WTC11 (cell line): ENCODE measurements at regions not wholly inside any gene's neighbourhood (a gene's known extent, or its start where the extent isn't known, plus 50 kb on each side); places are given as distances from the start of the nearest gene placed in this dataset.

ENCODE experiments used
- ATAC-seq: fragments of 200-7000 bp; cut with Tn5 transposase; 2 replicates; pipeline ENCODE4 v1.10.0; 2021; ENCODE audit warnings: mild to moderate bottlenecking, moderate library complexity
- CTCF ChIA-PET: fragments of 300-600 bp; sonication (Branson Sonifier 250); formaldehyde crosslinking; loops from one replicate; lab custom pipeline; 2021; ENCODE audit warnings: antibody characterized with exemption; lab: Charles Lee
- POLR2A ChIA-PET: fragments of 350-600 bp; sonication (Branson Sonifier 250); formaldehyde crosslinking; loops from one replicate; lab custom pipeline; 2021; ENCODE audit warnings: antibody characterized with exemption; lab: Charles Lee
- DNase-seq: peaks from one replicate; pipeline ENCODE4 v3.0.0; 2021; ENCODE audit warnings: low spot score
- H3K27ac Mint-ChIP-seq: 2 replicates; pipeline ENCODE4 v1.8.0; 2021; ENCODE audit warnings: mixed read lengths
- H3K27me3 Mint-ChIP-seq: 2 replicates; pipeline ENCODE4 v1.8.0; 2021; ENCODE audit warnings: low read depth, mild to moderate bottlenecking, moderate library complexity, mixed read lengths
- H3K36me3 Mint-ChIP-seq: 2 replicates; pipeline ENCODE4 v1.8.0; 2021; ENCODE audit warnings: mixed read lengths
- H3K4me1 Mint-ChIP-seq: 2 replicates; pipeline ENCODE4 v1.8.0; 2022; ENCODE audit warnings: mixed read lengths
- H3K4me3 Mint-ChIP-seq: 2 replicates; pipeline ENCODE4 v1.8.0; 2021; ENCODE audit warnings: mild to moderate bottlenecking, moderate library complexity, mixed read lengths
- H3K9me3 Mint-ChIP-seq: 2 replicates; pipeline ENCODE4 v1.8.0; 2021; ENCODE audit warnings: mixed read lengths
- CBFB ChIP-seq: sonication (generic); formaldehyde crosslinking; IDR thresholded peaks from 2 replicates; pipeline ENCODE4 v1.8.1; 2022; ENCODE audit warnings: mild to moderate bottlenecking, low read depth, missing genetic modification reagents
- E2F4 ChIP-seq: sonication (generic); formaldehyde crosslinking; IDR thresholded peaks from 2 replicates; pipeline ENCODE4 v1.8.1; 2022; ENCODE audit warnings: low read depth, mild to moderate bottlenecking, moderate library complexity, missing genetic modification reagents, borderline replicate concordance
- ESRRA ChIP-seq: sonication (generic); formaldehyde crosslinking; IDR thresholded peaks from 2 replicates; pipeline ENCODE4 v1.8.1; 2022; ENCODE audit warnings: mild to moderate bottlenecking, missing genetic modification reagents, borderline replicate concordance
- ETV6 ChIP-seq: sonication (generic); formaldehyde crosslinking; IDR thresholded peaks from 2 replicates; pipeline ENCODE4 v1.8.1; 2022; ENCODE audit warnings: mild to moderate bottlenecking, missing genetic modification reagents
- FOXJ3 ChIP-seq: sonication (generic); formaldehyde crosslinking; IDR thresholded peaks from 2 replicates; pipeline ENCODE4 v1.9.0; 2021; ENCODE audit warnings: missing genetic modification reagents, mild to moderate bottlenecking, borderline replicate concordance
- GABPB1 ChIP-seq: sonication (generic); formaldehyde crosslinking; IDR thresholded peaks from 2 replicates; pipeline ENCODE4 v1.8.1; 2023; ENCODE audit warnings: mild to moderate bottlenecking, missing genetic modification reagents
- GRHL2 ChIP-seq: fragments of 250-450 bp; sonication (Bioruptor Pico); IDR thresholded peaks from 2 replicates; pipeline ENCODE4 v1.8.0; 2022; ENCODE audit warnings: mild to moderate bottlenecking, moderate library complexity; ENCODE audit not compliant: insufficient replicate concordance, severe bottlenecking
- KAT7 ChIP-seq: sonication (generic); formaldehyde crosslinking; IDR thresholded peaks from 2 replicates; pipeline ENCODE4 v1.8.1; 2023; ENCODE audit warnings: missing genetic modification reagents, mild to moderate bottlenecking, borderline replicate concordance
- MLX ChIP-seq: sonication (generic); formaldehyde crosslinking; IDR thresholded peaks from 2 replicates; pipeline ENCODE4 v1.8.1; 2023; ENCODE audit warnings: mild to moderate bottlenecking, missing genetic modification reagents, moderate library complexity
- NFYB ChIP-seq: sonication (generic); formaldehyde crosslinking; conservative IDR thresholded peaks from 2 replicates; pipeline ENCODE4 v1.8.0; 2022; ENCODE audit warnings: low read depth, missing genetic modification reagents
- PRDM15 ChIP-seq: sonication (generic); formaldehyde crosslinking; IDR thresholded peaks from 2 replicates; pipeline ENCODE4 v1.8.0; 2022; ENCODE audit warnings: missing genetic modification reagents
- PRRX2 ChIP-seq: fragments of 250-450 bp; sonication (Bioruptor Pico); IDR thresholded peaks from 2 replicates; pipeline ENCODE4 v1.8.0; 2021; ENCODE audit warnings: mild to moderate bottlenecking
- SMAD3 ChIP-seq: sonication (generic); formaldehyde crosslinking; IDR thresholded peaks from 2 replicates; pipeline ENCODE4 v1.8.0; 2022; ENCODE audit warnings: missing genetic modification reagents, mild to moderate bottlenecking, borderline replicate concordance
- SOX15 ChIP-seq: fragments of 250-450 bp; sonication (Bioruptor Pico); IDR thresholded peaks from 2 replicates; pipeline ENCODE4 v1.9.0; 2021; ENCODE audit warnings: mild to moderate bottlenecking
- ZBTB21 ChIP-seq: sonication (generic); formaldehyde crosslinking; IDR thresholded peaks from 2 replicates; pipeline ENCODE4 v1.8.1; 2023; ENCODE audit warnings: mild to moderate bottlenecking, missing genetic modification reagents, borderline replicate concordance
- TF ChIP-seq, protein P1 (sequence below): sonication (generic); formaldehyde crosslinking; IDR thresholded peaks from 2 replicates; pipeline ENCODE4 v1.8.1; 2022; ENCODE audit warnings: mild to moderate bottlenecking, moderate library complexity, missing genetic modification reagents
- TF ChIP-seq, protein P2 (sequence below): fragments of 250-450 bp; sonication (Bioruptor Pico); IDR thresholded peaks from 2 replicates; pipeline ENCODE4 v2.1.2; 2022; ENCODE audit warnings: mild to moderate bottlenecking, moderate library complexity
- TF ChIP-seq, protein P3 (sequence below): sonication (generic); formaldehyde crosslinking; IDR thresholded peaks from 2 replicates; pipeline ENCODE4 v1.8.1; 2023; ENCODE audit warnings: mild to moderate bottlenecking, missing genetic modification reagents, borderline replicate concordance
- TF ChIP-seq, protein P4 (sequence below): fragments of 250-450 bp; sonication (Bioruptor Pico); IDR thresholded peaks from 2 replicates; pipeline ENCODE4 v1.9.0; 2021; ENCODE audit warnings: mild to moderate bottlenecking, borderline replicate concordance

GRCh38 chr12:92338671-92339070 is 193.0 kb upstream of the BTG1 start (continued):
- TF ChIP-seq, protein P1, sequence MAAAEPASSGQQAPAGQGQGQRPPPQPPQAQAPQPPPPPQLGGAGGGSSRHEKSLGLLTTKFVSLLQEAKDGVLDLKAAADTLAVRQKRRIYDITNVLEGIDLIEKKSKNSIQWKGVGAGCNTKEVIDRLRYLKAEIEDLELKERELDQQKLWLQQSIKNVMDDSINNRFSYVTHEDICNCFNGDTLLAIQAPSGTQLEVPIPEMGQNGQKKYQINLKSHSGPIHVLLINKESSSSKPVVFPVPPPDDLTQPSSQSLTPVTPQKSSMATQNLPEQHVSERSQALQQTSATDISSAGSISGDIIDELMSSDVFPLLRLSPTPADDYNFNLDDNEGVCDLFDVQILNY = no peak

- H3K36me3 Mint-ChIP-seq = no peaks in the 10 kb centered on the region
- ATAC-seq = no peak
- peaks cover 15% of the 10 kb centered on the region for H3K9me3 Mint-ChIP-seq
- ChIA-PET POLR2A (no interaction called here), CTCF (no interaction called here)
- no peaks in the 10 kb centered on the region for H3K27me3 Mint-ChIP-seq
- TF ChIP-seq, protein P2, sequence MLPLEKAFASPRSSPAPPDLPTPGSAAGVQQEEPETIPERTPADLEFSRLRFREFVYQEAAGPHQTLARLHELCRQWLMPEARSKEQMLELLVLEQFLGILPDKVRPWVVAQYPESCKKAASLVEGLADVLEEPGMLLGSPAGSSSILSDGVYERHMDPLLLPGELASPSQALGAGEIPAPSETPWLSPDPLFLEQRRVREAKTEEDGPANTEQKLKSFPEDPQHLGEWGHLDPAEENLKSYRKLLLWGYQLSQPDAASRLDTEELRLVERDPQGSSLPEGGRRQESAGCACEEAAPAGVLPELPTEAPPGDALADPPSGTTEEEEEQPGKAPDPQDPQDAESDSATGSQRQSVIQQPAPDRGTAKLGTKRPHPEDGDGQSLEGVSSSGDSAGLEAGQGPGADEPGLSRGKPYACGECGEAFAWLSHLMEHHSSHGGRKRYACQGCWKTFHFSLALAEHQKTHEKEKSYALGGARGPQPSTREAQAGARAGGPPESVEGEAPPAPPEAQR (CRISPR knock-in tag) = no peak
- TF ChIP-seq, protein P3, sequence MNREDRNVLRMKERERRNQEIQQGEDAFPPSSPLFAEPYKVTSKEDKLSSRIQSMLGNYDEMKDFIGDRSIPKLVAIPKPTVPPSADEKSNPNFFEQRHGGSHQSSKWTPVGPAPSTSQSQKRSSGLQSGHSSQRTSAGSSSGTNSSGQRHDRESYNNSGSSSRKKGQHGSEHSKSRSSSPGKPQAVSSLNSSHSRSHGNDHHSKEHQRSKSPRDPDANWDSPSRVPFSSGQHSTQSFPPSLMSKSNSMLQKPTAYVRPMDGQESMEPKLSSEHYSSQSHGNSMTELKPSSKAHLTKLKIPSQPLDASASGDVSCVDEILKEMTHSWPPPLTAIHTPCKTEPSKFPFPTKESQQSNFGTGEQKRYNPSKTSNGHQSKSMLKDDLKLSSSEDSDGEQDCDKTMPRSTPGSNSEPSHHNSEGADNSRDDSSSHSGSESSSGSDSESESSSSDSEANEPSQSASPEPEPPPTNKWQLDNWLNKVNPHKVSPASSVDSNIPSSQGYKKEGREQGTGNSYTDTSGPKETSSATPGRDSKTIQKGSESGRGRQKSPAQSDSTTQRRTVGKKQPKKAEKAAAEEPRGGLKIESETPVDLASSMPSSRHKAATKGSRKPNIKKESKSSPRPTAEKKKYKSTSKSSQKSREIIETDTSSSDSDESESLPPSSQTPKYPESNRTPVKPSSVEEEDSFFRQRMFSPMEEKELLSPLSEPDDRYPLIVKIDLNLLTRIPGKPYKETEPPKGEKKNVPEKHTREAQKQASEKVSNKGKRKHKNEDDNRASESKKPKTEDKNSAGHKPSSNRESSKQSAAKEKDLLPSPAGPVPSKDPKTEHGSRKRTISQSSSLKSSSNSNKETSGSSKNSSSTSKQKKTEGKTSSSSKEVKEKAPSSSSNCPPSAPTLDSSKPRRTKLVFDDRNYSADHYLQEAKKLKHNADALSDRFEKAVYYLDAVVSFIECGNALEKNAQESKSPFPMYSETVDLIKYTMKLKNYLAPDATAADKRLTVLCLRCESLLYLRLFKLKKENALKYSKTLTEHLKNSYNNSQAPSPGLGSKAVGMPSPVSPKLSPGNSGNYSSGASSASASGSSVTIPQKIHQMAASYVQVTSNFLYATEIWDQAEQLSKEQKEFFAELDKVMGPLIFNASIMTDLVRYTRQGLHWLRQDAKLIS (CRISPR knock-in tag) = no peak
- TF ChIP-seq CBFB (no peak), MLX (CRISPR knock-in tag) (no peak), ZBTB21 (CRISPR knock-in tag) (no peak), KAT7 (CRISPR knock-in tag) (no peak), GRHL2 (CRISPR knock-in tag) (no peak), PRDM15 (no peak), NFYB (CRISPR knock-in tag) (no peak), E2F4 (CRISPR knock-in tag) (no peak), SMAD3 (CRISPR knock-in tag) (no peak), ETV6 (CRISPR knock-in tag) (no peak), FOXJ3 (CRISPR knock-in tag) (no peak), ESRRA (no peak), SOX15 (CRISPR knock-in tag) (no peak), GABPB1 (CRISPR knock-in tag) (no peak), PRRX2 (CRISPR knock-in tag) (no peak)
- TF ChIP-seq, protein P4, sequence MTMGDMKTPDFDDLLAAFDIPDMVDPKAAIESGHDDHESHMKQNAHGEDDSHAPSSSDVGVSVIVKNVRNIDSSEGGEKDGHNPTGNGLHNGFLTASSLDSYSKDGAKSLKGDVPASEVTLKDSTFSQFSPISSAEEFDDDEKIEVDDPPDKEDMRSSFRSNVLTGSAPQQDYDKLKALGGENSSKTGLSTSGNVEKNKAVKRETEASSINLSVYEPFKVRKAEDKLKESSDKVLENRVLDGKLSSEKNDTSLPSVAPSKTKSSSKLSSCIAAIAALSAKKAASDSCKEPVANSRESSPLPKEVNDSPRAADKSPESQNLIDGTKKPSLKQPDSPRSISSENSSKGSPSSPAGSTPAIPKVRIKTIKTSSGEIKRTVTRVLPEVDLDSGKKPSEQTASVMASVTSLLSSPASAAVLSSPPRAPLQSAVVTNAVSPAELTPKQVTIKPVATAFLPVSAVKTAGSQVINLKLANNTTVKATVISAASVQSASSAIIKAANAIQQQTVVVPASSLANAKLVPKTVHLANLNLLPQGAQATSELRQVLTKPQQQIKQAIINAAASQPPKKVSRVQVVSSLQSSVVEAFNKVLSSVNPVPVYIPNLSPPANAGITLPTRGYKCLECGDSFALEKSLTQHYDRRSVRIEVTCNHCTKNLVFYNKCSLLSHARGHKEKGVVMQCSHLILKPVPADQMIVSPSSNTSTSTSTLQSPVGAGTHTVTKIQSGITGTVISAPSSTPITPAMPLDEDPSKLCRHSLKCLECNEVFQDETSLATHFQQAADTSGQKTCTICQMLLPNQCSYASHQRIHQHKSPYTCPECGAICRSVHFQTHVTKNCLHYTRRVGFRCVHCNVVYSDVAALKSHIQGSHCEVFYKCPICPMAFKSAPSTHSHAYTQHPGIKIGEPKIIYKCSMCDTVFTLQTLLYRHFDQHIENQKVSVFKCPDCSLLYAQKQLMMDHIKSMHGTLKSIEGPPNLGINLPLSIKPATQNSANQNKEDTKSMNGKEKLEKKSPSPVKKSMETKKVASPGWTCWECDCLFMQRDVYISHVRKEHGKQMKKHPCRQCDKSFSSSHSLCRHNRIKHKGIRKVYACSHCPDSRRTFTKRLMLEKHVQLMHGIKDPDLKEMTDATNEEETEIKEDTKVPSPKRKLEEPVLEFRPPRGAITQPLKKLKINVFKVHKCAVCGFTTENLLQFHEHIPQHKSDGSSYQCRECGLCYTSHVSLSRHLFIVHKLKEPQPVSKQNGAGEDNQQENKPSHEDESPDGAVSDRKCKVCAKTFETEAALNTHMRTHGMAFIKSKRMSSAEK (CRISPR knock-in tag) = no peak
- TF ChIP-seq, protein P1 = no peak
- no peak overlapping the region for H3K4me3 Mint-ChIP-seq
- H3K27ac Mint-ChIP-seq = no peak overlapping the region
- no peak for DNase-seq
- peaks cover 5% of the 10 kb centered on the region for H3K4me1 Mint-ChIP-seq
Observed at GRCh38 chr12:92338102-92338501, 192.5 kb upstream of the BTG1 start.
